GM23338 (cell line): ENCODE measurements at regions not wholly inside any gene's neighbourhood (a gene's known extent, or its start where the extent isn't known, plus 50 kb on each side); places are given as distances from the start of the nearest gene placed in this dataset.

Experiments
- ATAC-seq: fragments of 200-7000 bp; cut with Tn5 transposase; 3 replicates; pipeline ENCODE4 v1.9.1; 2020
- DNase-seq: peaks from one replicate; pipeline ENCODE4 v3.0.0-alpha.2; 2015; ENCODE audit warnings: low spot score
- H2AFZ ChIP-seq: fragments of 200-600 bp; sonication (generic); 2 replicates; pipeline ENCODE4 v1.8.0; 2016; ENCODE audit warnings: antibody characterized with exemption, mild to moderate bottlenecking, moderate library complexity
- H3F3A ChIP-seq: fragments of 200-600 bp; sonication (generic); replicated peaks from 2 replicates; pipeline ENCODE4 v1.8.0; 2017; ENCODE audit warnings: antibody characterized with exemption, mixed run types, low read depth
- H3K27ac ChIP-seq: fragments of 200-600 bp; sonication (generic); 2 replicates; pipeline ENCODE4 v1.6.1; 2016; ENCODE audit warnings: low read depth
- H3K27me3 ChIP-seq: fragments of 200-600 bp; sonication (generic); 2 replicates; pipeline ENCODE4 v1.8.0; 2016; ENCODE audit warnings: mild to moderate bottlenecking, mixed run types, moderate library complexity; ENCODE audit not compliant: insufficient read depth
- H3K36me3 ChIP-seq: fragments of 200-600 bp; sonication (generic); 2 replicates; pipeline ENCODE4 v1.8.0; 2016; ENCODE audit warnings: mild to moderate bottlenecking; ENCODE audit not compliant: insufficient read depth
- H3K4me1 ChIP-seq: fragments of 200-600 bp; sonication (generic); 2 replicates; pipeline ENCODE4 v1.8.0; 2016; ENCODE audit warnings: mild to moderate bottlenecking, moderate library complexity; ENCODE audit not compliant: insufficient read depth
- H3K4me2 ChIP-seq: fragments of 200-600 bp; sonication (generic); 2 replicates; pipeline ENCODE4 v1.7.1; 2017; ENCODE audit warnings: mixed run types
- H3K4me3 ChIP-seq: fragments of 200-600 bp; sonication (generic); 2 replicates; pipeline ENCODE4 v1.6.1; 2016; ENCODE audit warnings: mixed run types
- H3K79me2 ChIP-seq: fragments of 200-600 bp; sonication (generic); replicated peaks from 2 replicates; pipeline ENCODE4 v1.8.0; 2017; ENCODE audit warnings: mild to moderate bottlenecking; ENCODE audit not compliant: insufficient read depth
- H3K9me2 ChIP-seq: fragments of 200-600 bp; sonication (generic); 2 replicates; pipeline ENCODE4 v1.8.0; 2017; ENCODE audit not compliant: insufficient read depth
- H4K20me1 ChIP-seq: fragments of 200-600 bp; sonication (generic); replicated peaks from 2 replicates; pipeline ENCODE4 v1.8.0; 2017; ENCODE audit warnings: mild to moderate bottlenecking; ENCODE audit not compliant: insufficient read depth
- H3K27ac Mint-ChIP-seq: 2 replicates; pipeline ENCODE4 v1.8.0; 2020; ENCODE audit warnings: inconsistent platforms, mild to moderate bottlenecking, moderate library complexity, mixed read lengths
- H3K27me3 Mint-ChIP-seq: 3 replicates; pipeline ENCODE4 v1.8.0; 2022; ENCODE audit warnings: low read depth, mild to moderate bottlenecking, moderate library complexity, mixed read lengths, inconsistent platforms; ENCODE audit not compliant: insufficient read depth, poor library complexity
- H3K36me3 Mint-ChIP-seq: 3 replicates; pipeline ENCODE4 v1.8.0; 2021; ENCODE audit warnings: low read depth, mild to moderate bottlenecking, inconsistent platforms, moderate library complexity, mixed read lengths
- H3K4me1 Mint-ChIP-seq: 3 replicates; pipeline ENCODE4 v1.8.0; 2020; ENCODE audit warnings: mild to moderate bottlenecking, inconsistent platforms, mixed read lengths
- H3K4me3 Mint-ChIP-seq: 3 replicates; pipeline ENCODE4 v1.8.0; 2021; ENCODE audit warnings: moderate library complexity, mild to moderate bottlenecking, inconsistent platforms, mixed read lengths
- H3K9me3 Mint-ChIP-seq: 3 replicates; pipeline ENCODE4 v1.8.0; 2020; ENCODE audit warnings: moderate library complexity, mild to moderate bottlenecking, inconsistent platforms, mixed read lengths
- EZH2 ChIP-seq: fragments of 200-600 bp; sonication (generic); IDR thresholded peaks from one replicate; pipeline ENCODE4 v1.8.0; 2017; ENCODE audit warnings: antibody characterized with exemption, mild to moderate bottlenecking, low read depth; ENCODE audit not compliant: unreplicated experiment
- EZH2phosphoT487 ChIP-seq: fragments of 200-600 bp; sonication (generic); IDR thresholded peaks from one replicate; pipeline ENCODE4 v1.8.1; 2018; ENCODE audit warnings: antibody characterized with exemption; ENCODE audit not compliant: unreplicated experiment
- NANOG ChIP-seq: IDR thresholded peaks from 2 replicates; pipeline ENCODE4 v1.6.1; 2016; ENCODE audit warnings: antibody characterized with exemption, borderline replicate concordance
- ZNF114 ChIP-seq: fragments of 250-450 bp; sonication (Bioruptor Pico); IDR thresholded peaks from 2 replicates; pipeline ENCODE4 v1.5.0; 2020; ENCODE audit warnings: mild to moderate bottlenecking, moderate library complexity
- TF ChIP-seq, protein P1 (sequence below), 2 experiments: fragments of 200-600 bp in 1 of 2; sonication (generic) in 1 of 2; conservative IDR thresholded peaks; 2 replicates each; pipeline versions ENCODE4 v1.5.1 to v1.6.1; 2016 to 2017; ENCODE audit warnings: antibody characterized with exemption in 2 of 2, low read depth in 2 of 2, mild to moderate bottlenecking in 2 of 2, moderate library complexity in 1 of 2
- TF ChIP-seq, protein P2 (sequence below): fragments of 250-450 bp; sonication (Bioruptor Pico); IDR thresholded peaks from 2 replicates; pipeline ENCODE4 v1.5.0; 2020; ENCODE audit warnings: mild to moderate bottlenecking, moderate library complexity

DNA sequence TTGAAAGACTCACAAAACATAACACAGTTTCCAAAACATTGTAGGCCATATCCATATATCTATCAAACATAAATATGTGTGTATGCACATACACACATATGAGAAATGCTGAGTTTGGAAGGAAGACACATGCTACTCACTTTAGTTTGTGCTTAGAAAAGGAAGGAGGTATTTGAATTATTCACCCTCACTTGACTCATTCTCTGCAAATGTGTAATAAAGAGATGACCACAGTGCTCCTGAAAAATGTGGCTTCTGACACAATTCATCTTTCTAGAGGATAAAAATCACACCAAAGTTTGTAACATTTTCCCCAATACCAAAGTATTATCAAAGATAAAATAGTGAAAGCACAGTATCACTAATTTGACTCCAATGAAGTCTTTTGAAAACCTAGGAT is 950.1 kb downstream of the FAT4 start:
- H2AFZ ChIP-seq, result no peak overlapping the region
- H4K20me1 ChIP-seq, result no peaks in the 10 kb centered on the region
- TF ChIP-seq, protein P1, sequence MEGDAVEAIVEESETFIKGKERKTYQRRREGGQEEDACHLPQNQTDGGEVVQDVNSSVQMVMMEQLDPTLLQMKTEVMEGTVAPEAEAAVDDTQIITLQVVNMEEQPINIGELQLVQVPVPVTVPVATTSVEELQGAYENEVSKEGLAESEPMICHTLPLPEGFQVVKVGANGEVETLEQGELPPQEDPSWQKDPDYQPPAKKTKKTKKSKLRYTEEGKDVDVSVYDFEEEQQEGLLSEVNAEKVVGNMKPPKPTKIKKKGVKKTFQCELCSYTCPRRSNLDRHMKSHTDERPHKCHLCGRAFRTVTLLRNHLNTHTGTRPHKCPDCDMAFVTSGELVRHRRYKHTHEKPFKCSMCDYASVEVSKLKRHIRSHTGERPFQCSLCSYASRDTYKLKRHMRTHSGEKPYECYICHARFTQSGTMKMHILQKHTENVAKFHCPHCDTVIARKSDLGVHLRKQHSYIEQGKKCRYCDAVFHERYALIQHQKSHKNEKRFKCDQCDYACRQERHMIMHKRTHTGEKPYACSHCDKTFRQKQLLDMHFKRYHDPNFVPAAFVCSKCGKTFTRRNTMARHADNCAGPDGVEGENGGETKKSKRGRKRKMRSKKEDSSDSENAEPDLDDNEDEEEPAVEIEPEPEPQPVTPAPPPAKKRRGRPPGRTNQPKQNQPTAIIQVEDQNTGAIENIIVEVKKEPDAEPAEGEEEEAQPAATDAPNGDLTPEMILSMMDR (conservative IDR thresholded peaks at IDR 0.05; ENCODE audit: low read depth in 2 of 2), result no peak
- TF ChIP-seq, protein P2, sequence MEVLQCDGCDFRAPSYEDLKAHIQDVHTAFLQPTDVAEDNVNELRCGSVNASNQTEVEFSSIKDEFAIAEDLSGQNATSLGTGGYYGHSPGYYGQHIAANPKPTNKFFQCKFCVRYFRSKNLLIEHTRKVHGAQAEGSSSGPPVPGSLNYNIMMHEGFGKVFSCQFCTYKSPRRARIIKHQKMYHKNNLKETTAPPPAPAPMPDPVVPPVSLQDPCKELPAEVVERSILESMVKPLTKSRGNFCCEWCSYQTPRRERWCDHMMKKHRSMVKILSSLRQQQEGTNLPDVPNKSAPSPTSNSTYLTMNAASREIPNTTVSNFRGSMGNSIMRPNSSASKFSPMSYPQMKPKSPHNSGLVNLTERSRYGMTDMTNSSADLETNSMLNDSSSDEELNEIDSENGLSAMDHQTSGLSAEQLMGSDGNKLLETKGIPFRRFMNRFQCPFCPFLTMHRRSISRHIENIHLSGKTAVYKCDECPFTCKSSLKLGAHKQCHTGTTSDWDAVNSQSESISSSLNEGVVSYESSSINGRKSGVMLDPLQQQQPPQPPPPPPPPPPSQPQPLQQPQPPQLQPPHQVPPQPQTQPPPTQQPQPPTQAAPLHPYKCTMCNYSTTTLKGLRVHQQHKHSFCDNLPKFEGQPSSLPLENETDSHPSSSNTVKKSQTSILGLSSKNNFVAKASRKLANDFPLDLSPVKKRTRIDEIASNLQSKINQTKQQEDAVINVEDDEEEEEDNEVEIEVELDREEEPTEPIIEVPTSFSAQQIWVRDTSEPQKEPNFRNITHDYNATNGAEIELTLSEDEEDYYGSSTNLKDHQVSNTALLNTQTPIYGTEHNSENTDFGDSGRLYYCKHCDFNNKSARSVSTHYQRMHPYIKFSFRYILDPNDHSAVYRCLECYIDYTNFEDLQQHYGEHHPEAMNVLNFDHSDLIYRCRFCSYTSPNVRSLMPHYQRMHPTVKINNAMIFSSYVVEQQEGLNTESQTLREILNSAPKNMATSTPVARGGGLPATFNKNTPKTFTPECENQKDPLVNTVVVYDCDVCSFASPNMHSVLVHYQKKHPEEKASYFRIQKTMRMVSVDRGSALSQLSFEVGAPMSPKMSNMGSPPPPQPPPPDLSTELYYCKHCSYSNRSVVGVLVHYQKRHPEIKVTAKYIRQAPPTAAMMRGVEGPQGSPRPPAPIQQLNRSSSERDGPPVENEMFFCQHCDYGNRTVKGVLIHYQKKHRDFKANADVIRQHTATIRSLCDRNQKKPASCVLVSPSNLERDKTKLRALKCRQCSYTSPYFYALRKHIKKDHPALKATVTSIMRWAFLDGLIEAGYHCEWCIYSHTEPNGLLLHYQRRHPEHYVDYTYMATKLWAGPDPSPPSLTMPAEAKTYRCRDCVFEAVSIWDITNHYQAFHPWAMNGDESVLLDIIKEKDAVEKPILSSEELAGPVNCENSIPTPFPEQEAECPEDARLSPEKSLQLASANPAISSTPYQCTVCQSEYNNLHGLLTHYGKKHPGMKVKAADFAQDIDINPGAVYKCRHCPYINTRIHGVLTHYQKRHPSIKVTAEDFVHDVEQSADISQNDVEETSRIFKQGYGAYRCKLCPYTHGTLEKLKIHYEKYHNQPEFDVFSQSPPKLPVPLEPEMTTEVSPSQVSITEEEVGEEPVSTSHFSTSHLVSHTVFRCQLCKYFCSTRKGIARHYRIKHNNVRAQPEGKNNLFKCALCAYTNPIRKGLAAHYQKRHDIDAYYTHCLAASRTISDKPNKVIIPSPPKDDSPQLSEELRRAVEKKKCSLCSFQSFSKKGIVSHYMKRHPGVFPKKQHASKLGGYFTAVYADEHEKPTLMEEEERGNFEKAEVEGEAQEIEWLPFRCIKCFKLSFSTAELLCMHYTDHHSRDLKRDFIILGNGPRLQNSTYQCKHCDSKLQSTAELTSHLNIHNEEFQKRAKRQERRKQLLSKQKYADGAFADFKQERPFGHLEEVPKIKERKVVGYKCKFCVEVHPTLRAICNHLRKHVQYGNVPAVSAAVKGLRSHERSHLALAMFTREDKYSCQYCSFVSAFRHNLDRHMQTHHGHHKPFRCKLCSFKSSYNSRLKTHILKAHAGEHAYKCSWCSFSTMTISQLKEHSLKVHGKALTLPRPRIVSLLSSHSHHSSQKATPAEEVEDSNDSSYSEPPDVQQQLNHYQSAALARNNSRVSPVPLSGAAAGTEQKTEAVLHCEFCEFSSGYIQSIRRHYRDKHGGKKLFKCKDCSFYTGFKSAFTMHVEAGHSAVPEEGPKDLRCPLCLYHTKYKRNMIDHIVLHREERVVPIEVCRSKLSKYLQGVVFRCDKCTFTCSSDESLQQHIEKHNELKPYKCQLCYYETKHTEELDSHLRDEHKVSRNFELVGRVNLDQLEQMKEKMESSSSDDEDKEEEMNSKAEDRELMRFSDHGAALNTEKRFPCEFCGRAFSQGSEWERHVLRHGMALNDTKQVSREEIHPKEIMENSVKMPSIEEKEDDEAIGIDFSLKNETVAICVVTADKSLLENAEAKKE (CRISPR knock-in tag), result no peak
- TF ChIP-seq EZH2, result no peak
- TF ChIP-seq ZNF114 (CRISPR knock-in tag), result no peak
- TF ChIP-seq NANOG, result no peak
- TF ChIP-seq EZH2phosphoT487, result no peak
- H3K4me3 ChIP-seq, result no peak overlapping the region
- H3K27ac ChIP-seq, result no peak overlapping the region
- H3K9me2 ChIP-seq, result no peaks in the 10 kb centered on the region
- no peaks in the 10 kb centered on the region for H3F3A ChIP-seq
- Mint-ChIP-seq H3K27me3 (no peaks in the 10 kb centered on the region), H3K9me3 (no peaks in the 10 kb centered on the region), H3K4me3 (no peak overlapping the region), H3K4me1 (no peaks in the 10 kb centered on the region; the same call in 2 of the 3 replicates), H3K27ac (no peak overlapping the region), H3K36me3 (no peaks in the 10 kb centered on the region)
- DNase-seq, result no peak
- H3K79me2 ChIP-seq, result no peaks in the 10 kb centered on the region
- no peaks in the 10 kb centered on the region for H3K27me3 ChIP-seq
- H3K4me2 ChIP-seq, result no peak overlapping the region
- peaks cover 4% of the 10 kb centered on the region; the same call in 1 of the 2 replicates for H3K4me1 ChIP-seq
- H3K36me3 ChIP-seq, result no peaks in the 10 kb centered on the region
- ATAC-seq, result no peak
